HUDEP-2 (cell line): ENCODE measurements at regions not wholly inside any gene's neighbourhood (a gene's known extent, or its start where the extent isn't known, plus 50 kb on each side); places are given as distances from the start of the nearest gene placed in this dataset.
"Not testable (repeated sequence)": the region's sequence is repeated elsewhere in the genome, so short reads cannot be mapped to it uniquely, and the experiment has no call there.

Experiments
- DNase-seq, 76 experiments: peaks; one replicate each; lab custom pipeline; 2025; ENCODE audit not compliant: unreplicated experiment in 76 of 76; lab: John Stamatoyannopoulos, UW

DNA sequence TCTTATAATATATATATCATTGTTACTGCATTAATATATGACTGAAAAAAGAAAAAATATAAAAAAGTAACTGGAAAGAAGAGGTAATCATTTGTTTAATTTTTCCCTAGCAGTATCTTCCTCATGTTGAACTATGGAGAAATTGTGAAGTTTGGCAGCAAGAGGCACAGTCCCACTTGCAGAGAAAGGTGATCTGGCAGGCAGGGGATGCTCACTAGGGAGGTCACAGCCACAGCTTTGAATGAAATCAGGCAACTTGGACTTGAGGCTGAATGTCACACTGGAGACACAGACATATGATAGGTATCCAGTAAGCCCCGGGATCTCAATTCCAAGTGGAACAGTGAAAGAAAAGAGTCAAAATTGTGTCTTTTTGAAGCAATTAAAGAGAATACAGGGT, 149.9 kb upstream of the RORA start:
- no peak for DNase-seq

DNA sequence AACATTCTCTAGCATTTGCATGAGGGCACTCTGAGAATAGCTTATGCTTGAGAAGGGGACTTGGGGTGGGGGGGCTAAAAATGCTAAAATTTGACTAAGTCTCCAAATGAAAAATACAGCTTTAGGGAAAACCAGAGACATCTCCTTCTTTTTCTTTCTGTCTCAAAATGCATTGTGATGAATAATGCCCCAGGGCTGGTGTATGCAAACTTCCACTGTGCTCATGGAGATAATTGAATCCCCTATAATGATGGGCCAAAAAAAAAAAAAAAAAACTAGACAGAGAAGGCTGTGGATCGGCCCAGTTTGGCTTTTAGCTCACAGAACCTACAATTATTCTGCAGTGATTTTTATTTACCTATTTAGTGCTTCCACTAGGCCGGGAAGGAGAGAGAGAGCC, 147.9 kb upstream of the RORA start:
- no peak for DNase-seq

DNA sequence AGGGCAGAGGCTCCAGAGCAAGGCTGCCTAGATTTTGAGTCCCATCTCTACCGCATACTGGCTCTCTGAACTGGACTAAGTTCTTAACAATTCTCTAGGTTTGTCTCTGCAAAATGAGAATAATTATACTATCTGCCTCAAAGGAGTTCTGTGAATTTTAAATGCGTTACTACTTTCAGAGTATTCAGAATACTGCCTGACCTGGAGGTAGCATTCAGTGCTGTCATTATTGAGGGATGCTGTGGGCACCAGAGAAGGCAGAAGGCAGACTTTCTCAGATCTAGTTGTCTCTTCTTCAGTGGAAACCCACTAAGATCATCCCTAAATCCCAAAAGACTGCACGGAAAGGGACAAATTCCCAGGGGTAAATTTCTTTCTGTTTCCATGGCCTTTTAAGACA, 147.4 kb upstream of the RORA start:
- DNase-seq: no peak

DNA sequence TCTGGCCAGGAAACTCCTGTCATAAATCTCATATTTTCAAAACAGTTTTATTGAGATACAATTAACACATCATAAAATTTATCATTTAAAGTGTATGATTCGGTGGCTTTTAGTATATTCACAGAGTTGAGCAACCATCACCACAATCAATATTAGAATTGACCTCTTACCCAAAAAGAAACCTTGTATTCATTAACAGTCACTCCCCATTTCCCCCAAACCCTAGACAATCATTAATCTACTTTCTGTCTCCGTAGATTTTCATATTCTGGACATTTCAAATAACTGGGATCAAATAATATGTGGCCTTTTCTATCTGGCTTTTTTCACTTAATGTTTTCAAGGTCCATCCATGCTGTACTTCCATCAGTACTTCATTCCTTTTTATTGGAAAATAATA, 145.7 kb upstream of the RORA start:
- DNase-seq: no peak

DNA sequence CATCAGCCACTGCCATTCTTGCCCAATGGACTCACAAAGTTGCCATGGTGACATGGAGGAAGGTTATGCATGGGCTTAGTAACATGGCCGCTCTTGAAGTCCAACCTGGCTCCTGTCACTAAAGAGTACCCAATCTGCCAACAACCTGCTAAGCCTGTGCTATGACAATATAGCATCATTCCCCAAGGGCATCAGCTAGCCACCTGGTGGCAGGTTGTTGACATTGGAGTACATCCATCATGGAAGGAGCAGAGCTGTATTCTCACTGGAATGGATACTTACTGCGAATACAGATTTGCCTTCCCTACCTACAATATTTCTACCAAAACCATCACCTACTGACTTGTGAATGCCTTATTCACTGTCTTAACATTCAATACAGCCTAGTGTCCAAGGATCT, 138.9 kb upstream of the RORA start:
- no peak for DNase-seq

DNA sequence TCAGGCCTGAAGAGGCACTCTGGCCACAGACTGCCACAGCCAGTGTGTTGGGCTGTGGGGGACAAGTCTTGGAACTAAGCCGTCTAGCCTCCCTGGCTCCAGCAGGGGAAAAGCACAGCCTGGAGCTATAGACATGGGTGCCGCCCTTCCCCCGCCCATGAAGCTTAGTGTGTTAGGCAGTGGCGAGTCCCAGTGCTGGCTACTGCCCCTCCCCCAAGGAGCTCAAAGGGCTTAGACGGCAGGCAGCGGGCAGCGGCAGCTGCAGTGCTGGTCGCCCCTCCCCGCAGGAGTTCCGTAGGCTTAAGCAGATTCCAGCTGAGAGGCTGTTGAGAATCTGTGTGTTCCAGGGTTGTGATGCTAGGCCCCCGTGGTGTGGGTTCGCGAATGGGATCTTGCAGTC, 135.8 kb upstream of the RORA start:
- DNase-seq: no peak

DNA sequence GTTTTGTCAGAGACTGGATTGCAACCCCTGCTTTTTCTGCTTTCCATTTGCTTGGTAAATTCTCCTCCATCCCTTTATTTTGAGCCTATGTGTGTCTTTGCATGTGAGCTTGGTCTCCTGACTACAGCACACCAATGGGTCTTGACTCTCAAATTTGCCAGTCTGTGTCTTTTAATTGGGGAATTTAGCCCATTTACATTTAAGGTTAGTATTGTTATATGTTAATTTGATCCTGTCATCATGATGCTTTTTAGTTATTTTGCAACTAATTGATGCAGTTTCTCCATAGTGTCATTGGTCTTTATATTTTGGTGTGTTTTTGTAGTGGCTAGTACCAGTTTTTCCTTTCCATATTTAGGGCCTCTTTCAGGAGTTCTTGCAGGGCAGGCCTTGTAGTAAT, 133.8 kb upstream of the RORA start:
- DNase-seq: not testable (repeated sequence)

DNA sequence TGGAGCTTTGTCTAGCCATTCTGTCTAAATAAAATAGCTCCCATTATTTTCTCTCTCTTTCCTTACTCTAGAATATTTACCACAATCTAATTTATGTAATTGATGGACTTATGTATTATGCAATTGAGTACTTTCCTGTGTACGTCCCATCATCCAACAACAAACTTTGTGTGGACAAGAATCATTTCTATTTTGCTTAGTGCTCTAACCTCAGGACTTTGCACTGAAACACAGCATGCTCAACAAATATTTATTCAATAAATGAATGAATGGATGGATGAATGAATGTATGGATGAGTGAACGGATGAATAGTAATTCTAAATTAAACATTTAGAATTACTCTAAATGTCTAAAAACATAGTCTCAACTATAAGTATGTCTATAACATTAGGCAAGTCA, 115.2 kb upstream of the RORA start:
- no peak for DNase-seq

DNA sequence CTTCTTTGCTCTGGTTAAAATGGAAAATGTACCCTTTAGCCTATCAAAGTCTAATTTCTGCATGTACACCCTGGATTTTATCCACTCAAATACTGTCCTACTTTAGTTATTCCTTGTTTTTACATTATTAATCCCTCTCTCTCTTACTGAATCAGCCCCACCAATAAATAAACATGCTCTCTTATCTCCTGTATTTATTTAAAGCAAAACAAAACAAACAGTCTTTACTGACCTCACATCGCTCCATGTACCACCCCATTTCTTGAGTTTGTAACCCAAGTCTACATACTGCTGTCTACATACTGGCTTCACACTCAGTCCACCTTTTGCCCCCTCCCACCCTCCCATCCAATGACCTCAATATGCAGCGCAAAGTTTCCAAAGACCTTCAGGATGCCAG, 113.3 kb upstream of the RORA start:
- no peak for DNase-seq

DNA sequence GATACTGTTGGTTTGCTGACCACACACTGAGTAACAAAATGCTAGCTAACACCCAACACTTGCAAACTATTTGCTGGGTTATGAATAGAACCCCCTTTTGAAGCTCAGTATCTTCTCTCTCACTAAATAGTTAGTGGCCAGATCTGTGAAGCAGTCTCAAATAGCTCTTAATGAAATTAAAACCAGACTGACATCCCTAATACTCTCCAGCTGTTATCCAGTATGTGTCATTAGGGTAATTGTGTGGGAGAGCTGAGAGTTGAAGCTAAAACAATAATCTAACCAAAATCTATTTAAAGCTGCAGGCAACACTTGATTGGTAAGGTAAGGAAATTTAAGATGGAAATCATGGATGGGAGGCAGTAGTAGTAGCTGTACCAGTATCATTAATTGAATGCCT, 110.4 kb upstream of the RORA start:
- no peak for DNase-seq

DNA sequence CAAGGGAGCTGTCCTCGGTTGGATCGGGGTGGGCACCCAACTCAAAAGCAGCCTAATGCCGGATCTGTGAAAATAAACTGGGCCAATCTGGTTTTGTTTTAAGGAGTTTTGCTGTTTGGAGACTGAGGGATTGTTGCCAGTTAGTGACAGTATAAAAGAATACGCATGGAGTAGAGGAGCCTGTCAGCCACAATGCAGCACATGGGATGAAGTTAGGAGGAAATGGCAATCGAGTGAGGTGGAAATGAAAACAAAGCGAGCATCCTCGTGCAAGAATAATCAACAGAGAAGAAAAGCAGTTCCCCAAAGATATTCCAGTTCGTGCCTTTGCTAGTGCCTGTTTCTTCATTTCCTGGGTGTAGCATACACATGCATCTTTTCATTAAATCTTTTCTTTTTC, 108.4 kb upstream of the RORA start:
- no peak for DNase-seq

DNA sequence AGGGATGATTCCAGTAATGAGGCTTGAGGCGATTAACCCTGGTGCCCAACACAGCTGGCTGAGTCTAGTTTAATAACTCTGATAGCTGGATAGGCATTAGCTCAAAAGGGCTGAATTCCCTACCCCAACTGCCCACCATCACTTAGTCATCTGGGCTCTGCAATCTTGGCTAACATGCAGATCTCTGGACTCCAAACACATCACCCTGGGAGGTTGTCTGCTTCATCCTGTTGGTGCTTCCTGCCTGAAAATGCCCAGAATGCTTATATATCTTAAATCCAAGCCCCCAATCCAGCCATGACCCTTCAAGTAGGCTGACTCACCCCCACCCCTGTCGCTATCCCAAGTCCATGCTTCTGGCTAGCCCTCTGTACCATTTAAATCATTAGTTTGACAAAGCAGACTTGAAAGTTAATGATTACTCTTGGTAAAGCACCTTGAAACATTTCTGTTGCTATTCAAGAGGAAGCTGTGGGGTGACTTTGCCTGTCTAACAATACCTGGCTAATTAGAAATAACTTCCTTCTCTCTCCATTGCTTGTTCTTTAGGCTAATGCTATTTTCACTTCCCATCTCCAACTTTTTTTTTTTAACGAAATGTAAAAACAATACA, 107.0 kb upstream of the RORA start:
- DNase-seq: no peak

DNA sequence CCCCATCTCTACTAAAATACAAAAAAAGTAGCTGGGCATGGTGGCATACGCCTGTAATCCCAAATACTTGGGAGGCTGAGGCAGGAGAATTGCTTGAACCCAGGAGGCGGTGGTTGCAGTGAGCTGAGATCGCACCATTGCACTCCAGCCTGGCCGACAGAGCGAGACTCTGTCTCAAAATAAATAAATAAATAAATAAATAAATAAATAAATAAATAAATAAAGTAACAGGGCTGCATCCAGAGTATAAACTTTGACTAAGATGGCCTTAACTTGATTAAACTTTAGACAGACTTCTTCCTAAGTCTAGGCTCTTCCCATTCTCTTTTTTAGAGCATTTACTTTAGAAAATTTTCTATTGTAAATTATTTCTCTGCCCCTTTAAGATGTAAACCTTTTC, 105.6 kb upstream of the RORA start:
- DNase-seq: not testable (repeated sequence)

DNA sequence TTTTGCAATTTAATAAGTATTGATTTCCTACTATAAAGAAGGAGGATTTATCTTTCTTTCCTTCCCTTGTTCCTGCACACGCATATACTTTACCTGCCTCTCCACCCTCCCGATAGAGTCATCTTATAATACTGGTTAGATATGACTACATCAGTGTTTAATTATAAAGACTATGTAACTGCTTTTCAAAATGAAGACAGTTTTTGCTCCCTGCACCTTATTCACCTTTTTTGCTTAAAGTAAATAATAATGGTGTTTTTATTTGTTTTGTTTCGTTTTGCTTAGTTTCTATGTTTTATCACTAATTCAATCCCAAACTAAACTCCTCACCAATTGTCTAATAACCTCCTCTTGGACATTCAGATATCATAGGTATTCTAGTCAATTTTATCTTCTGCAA, 101.9 kb upstream of the RORA start:
- DNase-seq: no peak

DNA sequence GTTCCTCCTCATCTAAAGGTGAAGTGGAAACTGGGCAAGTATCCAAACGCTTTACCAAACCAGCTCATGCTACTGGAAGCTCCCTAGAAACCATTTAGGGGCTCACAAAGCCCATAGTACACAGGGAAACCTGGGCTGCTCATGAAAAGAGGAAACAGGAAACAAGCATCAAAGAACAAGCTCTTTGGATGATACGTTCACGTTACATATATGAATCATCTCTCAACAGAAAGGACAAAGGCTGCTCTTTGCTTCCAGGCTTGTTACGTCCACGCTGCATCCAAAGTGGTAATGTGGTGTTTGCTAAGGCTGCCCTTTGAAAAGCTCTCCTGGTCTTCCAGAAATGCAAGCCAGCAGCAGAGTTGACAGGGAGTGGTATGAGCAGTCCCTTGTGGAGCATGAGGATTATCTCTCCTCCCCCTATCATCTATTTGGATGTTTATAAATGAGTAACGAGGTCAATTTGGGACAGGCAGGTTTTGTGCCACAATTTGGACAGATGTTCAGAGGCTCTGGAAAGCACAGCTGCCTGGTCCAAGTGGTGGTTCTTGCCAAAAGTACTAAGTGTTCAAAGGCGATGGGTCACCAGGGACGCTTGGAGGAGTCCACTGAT, 98.0 kb upstream of the RORA start:
- DNase-seq: no peak

DNA sequence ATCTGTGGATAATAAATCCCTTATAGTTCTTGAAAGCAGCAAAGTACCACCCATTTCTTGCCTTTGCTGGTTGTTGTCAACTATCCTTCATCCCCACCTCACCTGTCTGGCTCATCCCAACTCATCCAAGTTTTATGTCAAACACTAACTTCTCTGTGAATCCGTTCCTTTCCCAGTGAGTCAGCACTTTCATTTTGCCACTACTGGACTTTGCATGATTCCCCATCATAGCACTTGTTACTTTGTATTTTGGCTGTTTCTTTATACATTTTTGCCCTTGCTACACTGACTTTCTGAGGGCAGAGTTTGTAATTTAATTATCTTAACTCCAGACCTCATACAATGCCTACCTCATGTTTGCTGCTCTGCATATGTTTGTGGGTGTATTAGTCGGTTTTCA, 90.8 kb upstream of the RORA start:
- no peak for DNase-seq

DNA sequence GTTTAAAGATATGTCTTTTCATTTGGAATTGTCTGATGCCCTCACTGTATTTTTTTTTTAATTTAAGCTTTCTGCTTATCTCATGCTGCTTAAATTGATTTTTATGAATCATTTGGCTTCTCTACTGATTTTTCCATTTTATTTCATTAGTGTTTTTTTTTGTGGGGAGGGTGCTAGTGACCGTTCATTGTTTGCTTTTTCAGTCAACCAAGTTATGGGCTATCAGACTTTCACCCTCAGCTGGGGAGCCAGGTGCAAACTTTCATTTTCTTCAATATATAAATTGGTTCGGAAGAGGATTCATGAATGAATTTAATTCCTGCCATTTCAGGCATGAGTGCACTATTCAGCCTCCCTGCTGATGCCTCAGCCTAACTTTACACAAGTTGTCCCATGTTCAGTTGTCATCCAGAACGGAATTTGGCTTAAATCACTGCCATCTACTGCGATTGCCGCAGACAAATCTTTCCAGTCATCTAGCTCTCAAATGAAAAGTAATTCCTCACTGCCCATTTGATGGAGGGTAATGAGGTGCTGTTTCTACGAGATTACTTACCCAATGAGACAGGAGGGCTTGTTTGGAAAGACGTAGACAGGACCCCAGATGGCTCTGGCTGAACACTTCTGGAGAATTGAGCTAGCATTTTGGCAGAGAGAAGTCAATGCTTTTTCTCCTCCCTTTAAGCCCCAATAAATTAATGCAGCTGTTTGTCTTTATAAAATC, 89.9 kb upstream of the RORA start:
- no peak for DNase-seq

DNA sequence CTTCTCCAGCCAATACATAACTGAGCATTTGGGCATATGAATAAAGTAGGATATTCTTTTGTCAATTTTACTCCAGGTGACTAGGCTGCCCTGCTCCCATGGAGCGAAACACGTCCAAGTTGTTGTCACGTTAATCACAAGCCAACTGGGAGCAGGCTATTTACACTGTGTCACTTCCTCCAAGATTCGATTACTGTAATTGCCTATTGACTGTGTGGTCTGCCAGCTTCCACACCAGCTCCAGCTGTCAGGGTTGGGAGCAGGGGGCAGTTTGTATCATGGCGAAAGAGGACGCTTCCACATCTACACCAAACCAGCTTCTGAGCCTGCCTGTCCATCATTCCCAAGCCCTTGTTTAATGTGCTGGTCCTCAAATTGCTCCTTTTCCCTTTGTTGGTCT, 89.2 kb upstream of the RORA start:
- DNase-seq: no peak

DNA sequence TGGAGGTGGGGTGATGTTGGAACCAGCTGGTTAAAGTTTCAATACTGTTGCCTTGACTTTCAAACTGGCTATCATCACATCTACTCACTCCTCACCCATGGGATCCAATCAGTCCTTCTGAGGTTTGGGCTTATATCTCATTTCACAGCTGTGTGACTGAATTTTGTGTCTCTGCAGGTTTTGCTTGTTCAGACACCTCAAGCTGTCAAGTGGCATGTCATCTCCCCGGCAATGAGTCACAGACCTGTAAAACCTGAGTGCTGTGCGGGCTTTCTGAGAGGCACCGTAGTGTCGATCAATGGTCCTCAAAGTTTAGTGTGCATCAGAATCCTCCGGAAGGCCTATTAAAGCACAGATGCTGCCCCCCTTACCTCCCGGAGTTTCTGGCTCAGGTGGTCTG, 86.4 kb upstream of the RORA start:
- DNase-seq: no peak

DNA sequence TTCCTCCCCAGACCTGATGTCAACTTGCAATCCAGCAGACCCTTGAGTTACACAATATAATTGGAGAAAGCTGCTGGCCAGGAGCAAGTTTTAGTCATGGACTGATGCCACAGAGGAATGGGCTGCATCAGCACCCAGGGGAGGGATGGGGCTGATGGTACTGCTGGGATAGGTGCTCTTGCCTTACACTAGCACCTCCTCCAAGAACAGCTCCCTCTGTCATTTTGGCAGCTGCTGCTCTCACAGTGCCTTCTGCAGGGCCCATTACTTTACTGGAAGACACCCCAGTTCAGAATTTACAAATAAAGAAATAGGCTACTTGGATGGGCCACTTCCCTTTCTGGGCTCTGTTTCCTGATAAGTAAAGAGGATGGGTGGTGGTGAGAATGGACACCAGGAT, 85.3 kb upstream of the RORA start:
- DNase-seq: no peak

DNA sequence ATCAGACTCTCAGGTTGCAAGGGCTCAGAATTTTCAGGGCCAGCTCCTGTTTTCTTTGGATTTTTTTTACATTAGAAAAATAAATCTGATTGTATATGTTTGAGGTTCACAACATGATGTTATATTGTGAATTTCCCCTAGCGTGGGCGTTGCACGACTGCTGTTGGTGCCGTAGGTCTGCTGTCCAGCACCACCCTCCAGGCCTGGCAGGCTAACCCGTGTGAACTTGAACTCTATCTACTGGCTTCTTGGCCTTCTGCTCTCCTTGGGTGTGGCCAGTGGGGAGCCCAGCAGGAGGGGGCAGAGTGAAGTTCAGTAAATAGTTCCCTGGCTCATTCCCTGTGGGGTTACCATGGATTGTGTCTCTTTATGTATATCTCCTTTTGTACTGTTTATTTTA, 80.5 kb upstream of the RORA start:
- DNase-seq: no peak

DNA sequence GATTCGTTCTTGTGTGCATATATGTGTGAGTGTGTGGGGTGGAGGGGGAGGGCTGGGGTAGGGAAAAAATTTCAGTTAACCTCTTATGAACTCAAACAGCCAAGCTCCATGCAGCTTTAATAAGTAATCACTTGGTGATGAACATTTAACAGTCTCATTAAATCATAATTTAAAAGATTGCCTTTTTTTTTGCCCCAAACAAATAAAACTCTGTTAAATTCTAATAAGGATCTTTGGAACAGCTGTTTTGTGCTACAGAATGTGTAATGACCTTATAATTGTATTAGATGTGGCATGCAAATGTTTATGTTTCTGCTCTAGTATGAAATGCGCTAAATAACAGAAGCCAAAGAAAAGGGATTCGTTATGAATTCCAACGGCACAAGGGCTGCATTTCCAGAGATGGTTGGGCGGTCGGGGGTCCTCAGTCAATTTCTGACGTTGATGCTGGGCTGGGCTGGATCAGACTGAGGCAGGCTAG, 80.0 kb upstream of the RORA start:
- no peak for DNase-seq
